NCI-H1930 (cell line): ENCODE measurements at regions not wholly inside any gene's neighbourhood (a gene's known extent, or its start where the extent isn't known, plus 50 kb on each side); places are given as distances from the start of the nearest gene placed in this dataset.
"Not testable (repeated sequence)": the region's sequence is repeated elsewhere in the genome, so short reads cannot be mapped to it uniquely, and the experiment has no call there.

ENCODE experiments used
- DNase-seq, 2 experiments: peaks; one replicate each; lab custom pipeline; 2025; lab: John Stamatoyannopoulos, UW

GRCh38 chr20:1825938-1826445 lies 69.2 kb upstream of the SIRPA start:
- no peak for DNase-seq

- DNase-seq, result no peak
Observed at GRCh38 chr20:1825507-1825906, 69.7 kb upstream of the SIRPA start.

- no peak for DNase-seq
Observed at GRCh38 chr20:1824834-1825233, 70.4 kb upstream of the SIRPA start.

- DNase-seq, result no peak
Observed at GRCh38 chr20:1824181-1824580, 71.0 kb upstream of the SIRPA start.

- no peak for DNase-seq
Observed at GRCh38 chr20:1823450-1823844, 71.8 kb upstream of the SIRPA start.

GRCh38 chr20:1822564-1823449 lies 72.4 kb upstream of the SIRPA start:
- DNase-seq, result no peak

GRCh38 chr20:1820138-1821079 lies 74.8 kb upstream of the SIRPA start:
- DNase-seq, result no peak

GRCh38 chr20:1819311-1820137 lies 75.7 kb upstream of the SIRPA start:
- DNase-seq, result no peak

GRCh38 chr20:1818895-1819294 lies 76.3 kb upstream of the SIRPA start:
- no peak for DNase-seq

- no peak for DNase-seq
Observed at GRCh38 chr20:1818247-1818840, 76.9 kb upstream of the SIRPA start.

- no peak for DNase-seq
Observed at GRCh38 chr20:1817577-1818211, 77.5 kb upstream of the SIRPA start.

- no peak for DNase-seq
Observed at GRCh38 chr20:1816384-1817381, 78.5 kb upstream of the SIRPA start.

- no peak for DNase-seq
Observed at GRCh38 chr20:1815502-1816085, 79.6 kb upstream of the SIRPA start.

GRCh38 chr20:1814861-1815260 lies 80.3 kb upstream of the SIRPA start:
- not testable (repeated sequence) for DNase-seq

GRCh38 chr20:1813674-1814635 lies 81.3 kb upstream of the SIRPA start:
- DNase-seq, result no peak

GRCh38 chr20:1813101-1813529 lies 82.1 kb upstream of the SIRPA start:
- no peak for DNase-seq

GRCh38 chr20:1811621-1812498 lies 83.3 kb upstream of the SIRPA start:
- DNase-seq, result no peak
